Endothelial cell of umbilical vein (primary cell): ENCODE measurements at regions not wholly inside any gene's neighbourhood (a gene's known extent, or its start where the extent isn't known, plus 50 kb on each side); places are given as distances from the start of the nearest gene placed in this dataset.

Source experiments
- BruUV-seq: library from RNA; stranded (reverse); fragments of 400-500 nt; replicated peaks from 2 replicates; lab custom pipeline; 2021; lab: Mats Ljungman, UMichigan
- CTCF ChIA-PET: fragments of 300-600, 350-600 bp; sonication (Branson Sonifier 250); formaldehyde crosslinking; loops from one replicate; lab custom pipeline; 2021; ENCODE audit warnings: antibody characterized with exemption, inconsistent platforms; lab: Charles Lee
- POLR2A ChIA-PET: fragments of 300-600, 350-600 bp; sonication (Branson Sonifier 250); formaldehyde crosslinking; loops from one replicate; lab custom pipeline; 2021; ENCODE audit warnings: antibody characterized with exemption, inconsistent platforms; lab: Charles Lee
- DNase-seq: peaks from one replicate; pipeline ENCODE4 v3.0.0-alpha.2; 2011; ENCODE audit warnings: low read depth, low spot score
- FAIRE-seq: peaks from 2 replicates; lab custom pipeline; 2011; peaks lifted over from hg19 to GRCh38; lab: Jason Lieb, UNC
- H2AFZ ChIP-seq: 2 replicates; pipeline ENCODE4 v1.6.0; 2012; ENCODE audit warnings: low read depth, low read length, control low read depth, inconsistent platforms
- H3K27ac ChIP-seq: 2 replicates; pipeline ENCODE4 v1.5.1; 2011; ENCODE audit warnings: low read depth, mild to moderate bottlenecking, control low read depth, low read length, moderate library complexity; ENCODE audit not compliant: insufficient read depth
- H3K27me3 ChIP-seq, 2 experiments: 2 replicates each; pipeline versions ENCODE4 v1.6.0 to v1.6.1; 2011; ENCODE audit warnings: low read length in 2 of 2, mixed read lengths in 1 of 2; ENCODE audit not compliant: control insufficient read depth in 2 of 2, insufficient read depth in 2 of 2
- H3K36me3 ChIP-seq, 2 experiments: 2 replicates in 1 of 2; 3 replicates in 1 of 2; pipeline ENCODE4 v1.5.1; 2011; ENCODE audit warnings: low read length in 2 of 2, mild to moderate bottlenecking in 1 of 2, moderate library complexity in 1 of 2; ENCODE audit not compliant: control insufficient read depth in 2 of 2, insufficient read depth in 2 of 2; ENCODE audit errors: extremely low read depth in 1 of 2
- H3K4me1 ChIP-seq: 3 replicates; pipeline ENCODE4 v1.5.1; 2011; ENCODE audit warnings: mild to moderate bottlenecking, low read length; ENCODE audit not compliant: control insufficient read depth, insufficient read depth; ENCODE audit errors: extremely low read depth
- H3K4me2 ChIP-seq: 2 replicates; pipeline ENCODE4 v1.6.1; 2011; ENCODE audit warnings: low read length, control low read depth, mixed read lengths; ENCODE audit not compliant: insufficient read depth
- H3K4me3 ChIP-seq, 3 experiments: fragments of 200-600 bp in 1 of 3; sonication (generic), shearing (Covaris generic) in 1 of 3; replicated peaks in 1 of 3; 2 replicates each; pipeline ENCODE4 v1.5.1; 2011 to 2016; ENCODE audit warnings: control low read depth in 3 of 3, low read length in 3 of 3, mild to moderate bottlenecking in 2 of 3, inconsistent platforms in 1 of 3, low read depth in 1 of 3, moderate library complexity in 1 of 3; ENCODE audit not compliant: insufficient read depth in 1 of 3
- H3K79me2 ChIP-seq: 2 replicates; pipeline ENCODE4 v1.6.0; 2012; ENCODE audit warnings: low read length, inconsistent platforms; ENCODE audit not compliant: control insufficient read depth, insufficient read depth
- H3K9ac ChIP-seq: replicated peaks from 2 replicates; pipeline ENCODE3; 2011; ENCODE audit warnings: low read length, control low read depth; ENCODE audit not compliant: insufficient read depth; ENCODE audit errors: extremely low read depth
- H3K9me1 ChIP-seq: replicated peaks from 3 replicates; pipeline ENCODE4 v1.6.0; 2011; ENCODE audit warnings: mild to moderate bottlenecking, low read length; ENCODE audit not compliant: control insufficient read depth, insufficient read depth; ENCODE audit errors: extremely low read depth
- H3K9me3 ChIP-seq: replicated peaks from 2 replicates; pipeline ENCODE4 v1.5.1; 2012; ENCODE audit warnings: low read length, inconsistent platforms; ENCODE audit not compliant: control insufficient read depth, insufficient read depth
- H4K20me1 ChIP-seq: replicated peaks from 2 replicates; pipeline ENCODE3; 2011; ENCODE audit warnings: mild to moderate bottlenecking, low read length; ENCODE audit not compliant: control insufficient read depth, insufficient read depth; ENCODE audit errors: extremely low read depth
- CTCF ChIP-seq, 2 donors: IDR thresholded peaks; 1 replicate in 1 of 2; 2 replicates in 1 of 2; pipeline ENCODE4 v1.5.1; 2011; ENCODE audit warnings: low read length in 2 of 2, mild to moderate bottlenecking in 2 of 2, moderate library complexity in 2 of 2, control low read depth in 1 of 2, inconsistent platforms in 1 of 2, low read depth in 1 of 2; ENCODE audit not compliant: insufficient read depth in 1 of 2; ENCODE audit errors: extremely low read depth in 1 of 2
- EZH2 ChIP-seq: IDR thresholded peaks from 2 replicates; pipeline ENCODE4 v1.6.1; 2012; ENCODE audit warnings: borderline replicate concordance, low read depth, mild to moderate bottlenecking, moderate library complexity, low read length, inconsistent platforms; ENCODE audit not compliant: severe bottlenecking
- FOS ChIP-seq: IDR thresholded peaks from 2 replicates; pipeline ENCODE4 v1.6.1; 2011; ENCODE audit warnings: mild to moderate bottlenecking, low read length, moderate library complexity, borderline replicate concordance; ENCODE audit not compliant: insufficient read depth
- GATA2 ChIP-seq: IDR thresholded peaks from 2 replicates; pipeline ENCODE4 v1.7.0; 2011; ENCODE audit warnings: low read depth, mild to moderate bottlenecking, moderate library complexity, mixed read lengths, low read length; ENCODE audit not compliant: insufficient read length, insufficient read depth
- JUN ChIP-seq: IDR thresholded peaks from 2 replicates; pipeline ENCODE4 v1.6.1; 2011; ENCODE audit warnings: borderline replicate concordance, low read depth; ENCODE audit not compliant: insufficient read length, insufficient read depth
- MAX ChIP-seq: IDR thresholded peaks from 2 replicates; pipeline ENCODE4 v1.6.1; 2011; ENCODE audit not compliant: insufficient read depth, insufficient read length
- MYC ChIP-seq: IDR thresholded peaks from one replicate; pipeline ENCODE4 v1.6.1; 2011; ENCODE audit warnings: mild to moderate bottlenecking, low read depth, low read length
- POLR2A ChIP-seq: IDR thresholded peaks from 2 replicates; pipeline ENCODE4 v1.6.1; 2012; ENCODE audit warnings: low read depth, mild to moderate bottlenecking, control low read depth, low read length
- POLR2AphosphoS5 ChIP-seq: IDR thresholded peaks from 2 replicates; pipeline ENCODE4 v1.6.1; 2012; ENCODE audit warnings: low read depth, mild to moderate bottlenecking, control low read depth, low read length, moderate library complexity; ENCODE audit not compliant: insufficient read depth
- dilution Hi-C: fragments of 300-500 bp; cut with MboI; formaldehyde crosslinking; loops from one replicate; pipeline ENCODE4 v1.15.0; 2019; ENCODE audit warnings: low sequenced_read_pairs; ENCODE audit not compliant: extremely low pct_ligation_motif_present
- intact Hi-C: fragments of 100-400 bp; cut with micrococcal nuclease; formaldehyde crosslinking; loops from one replicate; pipeline ENCODE4 v1.10.0; 2022

- POLR2A ChIA-PET, result no interaction called here
- Histone ChIP-seq H3K36me3 (no peaks in the 10 kb centered on the region), H3K9ac (no peak overlapping the region), H3K27me3 (no peaks in the 10 kb centered on the region), H2AFZ (no peak overlapping the region), H3K4me2 (no peak overlapping the region), H4K20me1 (no peaks in the 10 kb centered on the region), H3K9me1 (no peaks in the 10 kb centered on the region), H3K9me3 (peaks cover 8% of the 10 kb centered on the region), H3K79me2 (no peaks in the 10 kb centered on the region), H3K27ac (no peak overlapping the region), H3K4me1 (no peaks in the 10 kb centered on the region), H3K4me3 (no peak overlapping the region)
- DNase-seq (no peak), FAIRE-seq (no peak)
- CTCF ChIA-PET, result no interaction called here
- TF ChIP-seq POLR2A (no peak), POLR2AphosphoS5 (no peak), MYC (no peak), JUN (no peak), EZH2 (no peak), FOS (no peak), GATA2 (no peak), CTCF (IDR thresholded peaks at IDR 0.05; ENCODE audit: extremely low read depth in 1 of 2, insufficient read depth in 1 of 2, low read depth in 1 of 2, low read length in 2 of 2) (no peak), MAX (no peak)
- no TSS peak for BruUV-seq
- intact Hi-C loops, result no loop called here
- dilution Hi-C loops, result no loop called here
Measured at GRCh38 chr22:48410536-48410935, 1417.1 kb downstream of the BRD1 start.
